GM12875 (cell line): ENCODE measurements at regions not wholly inside any gene's neighbourhood (a gene's known extent, or its start where the extent isn't known, plus 50 kb on each side); places are given as distances from the start of the nearest gene placed in this dataset.
"Not testable (repeated sequence)": the region's sequence is repeated elsewhere in the genome, so short reads cannot be mapped to it uniquely, and the experiment has no call there.

Experiments used
- H3K4me3 ChIP-seq: one replicate; pipeline ENCODE4 v1.5.1; 2011; ENCODE audit warnings: low read depth, low read length, control low read depth
- CTCF ChIP-seq: IDR thresholded peaks from 2 replicates; pipeline ENCODE4 v1.5.1; 2011; ENCODE audit warnings: low read depth, mild to moderate bottlenecking, control low read depth, inconsistent platforms, low read length, moderate library complexity, borderline replicate concordance; ENCODE audit not compliant: insufficient read depth

- H3K4me3 ChIP-seq: no peak overlapping the region
- TF ChIP-seq CTCF: no peak
Observed at GRCh38 chr1:168469690-168470089, 74.1 kb downstream of the XCL2 start.

GRCh38 chr1:168468822-168469221 is 75.0 kb downstream of the XCL2 start:
- no peak for TF ChIP-seq CTCF
- no peak overlapping the region for H3K4me3 ChIP-seq

- no peak overlapping the region for H3K4me3 ChIP-seq
- TF ChIP-seq CTCF: no peak
Observed at GRCh38 chr1:168468042-168468809, 75.6 kb downstream of the XCL2 start.

GRCh38 chr1:168467452-168467851 is 76.3 kb downstream of the XCL2 start:
- no peak overlapping the region for H3K4me3 ChIP-seq
- TF ChIP-seq CTCF: no peak

- no peak for TF ChIP-seq CTCF
Observed at GRCh38 chr1:168466714-168467131, 77.1 kb downstream of the XCL2 start.

GRCh38 chr1:168466092-168466713 is 77.6 kb downstream of the XCL2 start:
- TF ChIP-seq CTCF: no peak
- no peak overlapping the region for H3K4me3 ChIP-seq

More at GRCh38 chr1:168466714-168467131, 77.1 kb downstream of the XCL2 start:
- H3K4me3 ChIP-seq: no peak overlapping the region

GRCh38 chr1:168461108-168461507 is 82.7 kb downstream of the XCL2 start:
- H3K4me3 ChIP-seq: not testable (repeated sequence)

GRCh38 chr1:168457296-168457695 is 86.5 kb downstream of the XCL2 start:
- H3K4me3 ChIP-seq: not testable (repeated sequence)
